Osteocyte (in vitro differentiated cells): ENCODE measurements at regions not wholly inside any gene's neighbourhood (a gene's known extent, or its start where the extent isn't known, plus 50 kb on each side); places are given as distances from the start of the nearest gene placed in this dataset.

ENCODE experiments used
- DNase-seq: peaks from one replicate; pipeline ENCODE4 v3.0.0; 2021; ENCODE audit warnings: mixed read lengths; ENCODE audit not compliant: unreplicated experiment; ENCODE audit errors: extremely low spot score
- H3K27ac Mint-ChIP-seq: one replicate; pipeline ENCODE4 v1.8.0; 2021; ENCODE audit warnings: mild to moderate bottlenecking, mixed read lengths; ENCODE audit not compliant: unreplicated experiment
- H3K27me3 Mint-ChIP-seq: one replicate; pipeline ENCODE4 v1.8.0; 2021; ENCODE audit warnings: mixed read lengths; ENCODE audit not compliant: unreplicated experiment
- H3K36me3 Mint-ChIP-seq: one replicate; pipeline ENCODE4 v1.8.0; 2021; ENCODE audit warnings: mixed read lengths; ENCODE audit not compliant: unreplicated experiment
- H3K4me1 Mint-ChIP-seq: one replicate; pipeline ENCODE4 v1.8.0; 2021; ENCODE audit warnings: mixed read lengths; ENCODE audit not compliant: unreplicated experiment
- H3K4me3 Mint-ChIP-seq: one replicate; pipeline ENCODE4 v1.8.0; 2021; ENCODE audit warnings: mild to moderate bottlenecking, moderate library complexity, mixed read lengths; ENCODE audit not compliant: unreplicated experiment
- H3K9me3 Mint-ChIP-seq: one replicate; pipeline ENCODE4 v1.8.0; 2021; ENCODE audit warnings: mixed read lengths; ENCODE audit not compliant: unreplicated experiment
- CTCF ChIP-seq: fragments of 200-600 bp; sonication (generic); IDR thresholded peaks from 2 replicates; pipeline ENCODE4 v1.5.0; 2021; ENCODE audit warnings: antibody characterized with exemption, mild to moderate bottlenecking, moderate library complexity

GRCh38 chr4:174040287-174040686 lies 243.2 kb downstream of the FBXO8 start:
- Mint-ChIP-seq H3K27ac (no peak overlapping the region), H3K9me3 (peaks cover 2% of the 10 kb centered on the region), H3K36me3 (no peaks in the 10 kb centered on the region), H3K4me3 (no peak overlapping the region), H3K27me3 (peaks cover 7% of the 10 kb centered on the region), H3K4me1 (no peaks in the 10 kb centered on the region)
- DNase-seq = no peak
- TF ChIP-seq CTCF = no peak

- Mint-ChIP-seq H3K27me3 (peaks cover 9% of the 10 kb centered on the region), H3K36me3 (no peaks in the 10 kb centered on the region), H3K9me3 (no peaks in the 10 kb centered on the region), H3K27ac (no peak overlapping the region), H3K4me3 (no peak overlapping the region), H3K4me1 (no peaks in the 10 kb centered on the region)
- no peak for DNase-seq
- TF ChIP-seq CTCF = no peak
These were observed 245.0 kb downstream of the FBXO8 start for GRCh38 chr4:174038481-174038880.

GRCh38 chr4:174037631-174038030 lies 245.8 kb downstream of the FBXO8 start:
- no peak for TF ChIP-seq CTCF
- peaks cover 9% of the 10 kb centered on the region for H3K27me3 Mint-ChIP-seq
- H3K27ac Mint-ChIP-seq = no peak overlapping the region
- no peak for DNase-seq
- H3K36me3 Mint-ChIP-seq = no peaks in the 10 kb centered on the region
- H3K4me3 Mint-ChIP-seq = no peak overlapping the region
- no peaks in the 10 kb centered on the region for H3K9me3 Mint-ChIP-seq
- no peaks in the 10 kb centered on the region for H3K4me1 Mint-ChIP-seq

GRCh38 chr4:174037049-174037448 lies 246.4 kb downstream of the FBXO8 start:
- H3K9me3 Mint-ChIP-seq = no peaks in the 10 kb centered on the region
- no peak for DNase-seq

GRCh38 chr4:174036576-174036975 lies 246.9 kb downstream of the FBXO8 start:
- no peak overlapping the region for H3K4me3 Mint-ChIP-seq
- H3K36me3 Mint-ChIP-seq = no peaks in the 10 kb centered on the region
- peaks cover 10% of the 10 kb centered on the region for H3K27me3 Mint-ChIP-seq
- DNase-seq = no peak
- H3K4me1 Mint-ChIP-seq = no peaks in the 10 kb centered on the region
- no peak overlapping the region for H3K27ac Mint-ChIP-seq
- H3K9me3 Mint-ChIP-seq = no peaks in the 10 kb centered on the region
- TF ChIP-seq CTCF = no peak

More at GRCh38 chr4:174037049-174037448, 246.4 kb downstream of the FBXO8 start:
- no peaks in the 10 kb centered on the region for H3K36me3 Mint-ChIP-seq
- TF ChIP-seq CTCF = no peak
- no peak overlapping the region for H3K27ac Mint-ChIP-seq
- H3K4me1 Mint-ChIP-seq = no peaks in the 10 kb centered on the region
- peaks cover 10% of the 10 kb centered on the region for H3K27me3 Mint-ChIP-seq
- no peak overlapping the region for H3K4me3 Mint-ChIP-seq
